GM18520 (cell line): ENCODE measurements at regions not wholly inside any gene's neighbourhood (a gene's known extent, or its start where the extent isn't known, plus 50 kb on each side); places are given as distances from the start of the nearest gene placed in this dataset.
A peak's percentile ranks its signal among the peaks of the same experiment; 100 is the strongest.
"Not testable (repeated sequence)": the region's sequence is repeated elsewhere in the genome, so short reads cannot be mapped to it uniquely, and the experiment has no call there.

Source experiments
- ATAC-seq: cut with Tn5 transposase; IDR thresholded peaks from one replicate; pipeline ENCODE4 v1.9.1; 2021; ENCODE audit not compliant: unreplicated experiment

- no peak for ATAC-seq
These were observed 71.9 kb downstream of the DYNAP start for GRCh38 chr18:54662986-54663385.

GRCh38 chr18:54669701-54670100 lies 78.7 kb downstream of the DYNAP start:
- ATAC-seq, result not testable (repeated sequence)

- ATAC-seq, result no peak
These were observed 80.3 kb downstream of the DYNAP start for GRCh38 chr18:54671291-54671881.

- ATAC-seq, result no peak
These were observed 81.1 kb downstream of the DYNAP start for GRCh38 chr18:54672109-54672508.

DNA sequence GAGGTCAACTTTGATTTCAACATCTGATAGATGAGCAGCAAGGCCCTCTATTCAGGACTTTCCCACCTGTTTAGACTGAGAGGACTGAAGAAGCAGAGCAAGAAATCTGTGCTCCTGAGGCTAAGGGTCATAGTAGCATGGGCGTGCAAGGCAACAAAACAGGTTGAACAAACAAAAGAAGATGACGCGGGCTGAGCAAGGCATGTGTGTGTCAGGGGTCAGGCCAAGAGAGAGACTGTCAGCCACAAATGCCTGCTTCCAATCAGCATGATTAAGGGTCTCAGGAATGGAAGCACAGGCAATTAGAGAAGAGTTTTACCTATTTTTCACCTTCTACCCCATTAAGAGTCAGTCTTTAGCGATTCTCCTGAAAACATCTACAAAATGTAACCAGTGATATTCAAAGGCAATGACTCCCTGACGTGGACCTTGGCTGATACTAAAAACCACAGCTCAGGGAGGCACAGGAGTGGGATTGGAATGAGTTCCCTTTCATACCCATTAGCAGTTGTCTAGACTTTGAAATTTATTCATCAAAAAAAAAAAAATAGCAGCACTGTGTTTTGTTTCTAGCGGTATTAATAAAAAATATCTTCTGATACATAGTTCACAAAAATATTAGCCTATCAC lies 81.9 kb downstream of the DYNAP start:
- no peak for ATAC-seq

GRCh38 chr18:54673936-54674335 lies 82.9 kb downstream of the DYNAP start:
- ATAC-seq, result no peak

GRCh38 chr18:54675076-54675475 lies 84.0 kb downstream of the DYNAP start:
- ATAC-seq, result no peak

DNA sequence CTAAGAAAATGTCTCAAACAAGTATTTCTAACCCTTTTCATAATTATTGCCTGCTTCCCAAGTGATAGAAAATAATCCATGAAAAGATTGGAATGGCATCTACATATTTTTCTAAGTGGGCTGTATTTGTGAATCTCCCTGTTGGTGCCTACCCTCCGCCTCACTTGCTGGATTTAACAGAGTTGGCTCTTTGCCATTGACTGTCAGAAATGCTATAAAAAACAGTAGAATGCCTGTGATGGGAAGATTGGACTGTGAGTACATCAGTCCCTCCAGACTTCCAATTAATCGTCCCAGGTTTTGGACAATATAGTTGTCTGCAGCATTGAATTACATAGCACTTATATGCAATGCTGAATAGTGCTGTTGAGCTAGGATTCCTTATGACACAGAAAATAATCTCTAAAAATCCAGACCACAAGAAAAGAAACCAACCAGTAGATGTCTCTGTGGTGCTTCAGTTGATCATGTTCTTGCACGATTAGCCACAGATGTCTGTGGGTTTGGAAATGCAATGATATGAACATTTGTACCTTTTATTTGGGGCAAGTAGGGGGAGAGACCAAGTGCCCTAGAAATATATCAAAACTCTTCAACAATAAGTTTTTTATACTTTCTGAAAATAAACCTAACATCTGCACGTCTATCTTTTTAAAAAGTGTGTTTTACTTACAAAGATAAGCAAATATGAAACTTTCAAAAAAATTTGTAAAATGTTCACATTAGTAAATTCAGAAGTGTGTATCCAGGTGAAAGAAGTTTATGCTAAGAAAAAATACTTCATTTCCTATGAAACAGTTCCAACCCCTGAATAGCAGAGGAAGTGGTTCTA lies 88.5 kb downstream of the DYNAP start:
- peak; percentile 41 for ATAC-seq

DNA sequence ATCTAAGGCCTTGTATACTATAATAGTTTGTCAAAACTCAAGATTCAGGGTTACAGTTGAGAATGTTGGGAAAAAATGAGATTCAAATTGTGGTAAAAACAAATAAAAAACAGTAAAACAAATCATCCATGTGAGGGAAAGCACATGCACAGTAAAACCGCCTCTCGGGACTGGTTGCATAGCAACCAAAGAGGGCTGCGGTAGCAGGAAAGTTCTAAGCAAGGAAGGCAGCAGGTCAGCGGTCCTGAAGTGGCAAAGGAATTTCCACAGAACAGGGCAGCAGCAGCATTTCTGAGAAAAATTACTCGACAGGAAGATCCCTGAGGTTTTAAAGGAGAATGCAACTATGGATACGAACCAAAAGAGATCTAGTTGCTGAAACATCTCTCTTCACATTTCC lies 93.7 kb downstream of the DYNAP start:
- ATAC-seq, result no peak

GRCh38 chr18:54689319-54689718 lies 98.3 kb downstream of the DYNAP start:
- no peak for ATAC-seq

DNA sequence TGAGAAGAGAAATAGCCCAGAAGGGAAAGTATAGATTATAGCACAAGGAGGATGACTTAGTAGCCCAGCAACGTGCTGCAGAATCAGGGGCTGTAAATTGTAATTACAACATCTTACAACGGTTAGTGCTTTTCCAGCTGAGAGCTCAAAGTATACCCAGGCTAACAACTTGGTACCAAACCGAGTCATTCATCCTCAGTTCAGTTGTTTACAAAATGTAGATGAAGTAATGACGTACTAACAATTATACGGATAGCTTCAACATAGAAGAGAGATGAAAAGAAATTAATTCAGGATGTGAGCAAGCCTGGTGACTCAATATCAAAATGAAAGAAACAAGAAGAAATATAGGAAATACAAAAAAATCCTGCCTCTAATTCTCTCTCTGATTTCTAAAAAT lies 99.2 kb downstream of the DYNAP start:
- no peak for ATAC-seq

DNA sequence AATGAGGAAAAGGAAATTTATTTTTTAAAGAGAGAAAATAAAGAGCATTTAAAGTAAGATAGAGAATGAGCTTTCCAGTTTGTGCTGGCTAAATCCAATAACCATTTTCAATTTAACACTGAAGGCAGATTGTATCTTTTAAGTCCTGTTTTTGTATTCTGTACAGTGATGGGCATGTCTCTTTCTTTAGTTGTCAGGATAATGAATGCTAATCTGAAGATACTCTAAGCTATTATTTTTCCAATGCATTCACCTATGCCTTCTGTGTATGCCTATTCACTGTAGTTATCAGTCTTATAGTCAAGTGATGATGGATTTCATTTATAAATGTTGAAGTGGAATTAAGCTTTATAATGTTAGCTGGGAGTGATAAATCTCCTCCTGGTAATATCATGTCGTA lies 101.4 kb downstream of the DYNAP start:
- no peak for ATAC-seq

GRCh38 chr18:54696616-54697293 lies 105.7 kb downstream of the DYNAP start:
- ATAC-seq, result no peak

- no peak for ATAC-seq
These were observed 109.5 kb downstream of the DYNAP start for GRCh38 chr18:54700580-54700979.

DNA sequence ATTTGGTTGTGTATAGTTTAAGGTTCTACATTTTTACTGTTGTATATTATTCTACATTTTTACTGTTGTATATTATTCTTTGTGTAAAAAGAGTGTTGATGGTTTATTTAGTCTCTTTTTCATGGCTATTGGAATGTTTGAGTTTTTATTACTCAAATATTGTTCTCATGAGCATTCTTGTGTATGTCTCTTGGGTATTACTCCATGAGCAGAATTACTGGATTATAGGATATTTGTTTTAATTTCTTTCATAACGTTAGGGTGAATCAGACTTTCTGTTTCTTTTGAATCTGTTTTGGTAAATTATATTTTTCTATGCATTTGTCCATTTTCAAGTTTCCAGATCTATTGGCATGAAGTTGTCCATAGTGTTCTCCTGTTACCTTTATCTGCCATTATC lies 111.6 kb downstream of the DYNAP start:
- ATAC-seq, result no peak

DNA sequence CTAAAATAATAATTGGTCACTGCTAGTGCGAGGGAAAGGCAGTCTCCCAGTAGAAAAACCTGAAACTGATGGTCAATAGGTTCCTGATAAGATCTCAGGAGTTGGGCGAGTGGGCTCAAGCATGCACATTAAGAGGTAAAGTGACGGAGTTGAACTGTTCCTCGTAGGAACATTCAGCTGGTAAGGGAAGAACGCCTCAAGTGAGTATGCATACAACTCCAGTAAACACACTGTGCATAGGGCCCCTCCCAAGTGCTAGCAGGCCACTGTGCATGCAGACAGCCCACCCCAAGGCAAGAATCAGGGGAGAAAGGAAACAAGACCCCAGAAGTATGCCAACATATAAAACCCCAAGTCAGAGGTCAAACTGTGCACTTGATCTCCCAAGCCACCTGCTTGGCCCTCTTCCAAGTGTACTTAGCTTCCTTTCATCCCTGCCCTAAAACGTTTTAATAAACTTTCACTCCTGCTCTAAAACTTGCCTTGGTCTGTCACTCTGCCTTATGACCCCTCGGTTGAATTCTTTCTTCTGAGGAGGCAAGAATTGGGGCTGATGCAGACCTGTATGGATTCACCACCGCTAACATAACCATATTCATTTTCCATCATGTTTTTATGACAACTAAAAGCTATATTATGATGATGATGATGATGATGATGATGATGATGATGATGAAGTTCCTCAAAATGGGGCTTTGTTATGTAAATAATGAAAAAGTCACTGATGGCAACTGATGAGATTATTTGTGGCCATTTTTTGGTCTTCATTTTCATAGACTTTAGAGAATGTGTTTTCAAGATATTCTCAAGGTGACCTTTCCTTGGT lies 118.0 kb upstream of the RAB27B start:
- no peak for ATAC-seq

GRCh38 chr18:54710900-54711281 lies 117.4 kb upstream of the RAB27B start:
- no peak for ATAC-seq

GRCh38 chr18:54712306-54712705 lies 116.0 kb upstream of the RAB27B start:
- ATAC-seq, result no peak

- ATAC-seq, result no peak
These were observed 115.5 kb upstream of the RAB27B start for GRCh38 chr18:54712758-54713157.

GRCh38 chr18:54713386-54713785 lies 114.9 kb upstream of the RAB27B start:
- no peak for ATAC-seq

- no peak for ATAC-seq
These were observed 113.4 kb upstream of the RAB27B start for GRCh38 chr18:54714851-54715250.
